Ishikawa (cell line): ENCODE measurements at regions not wholly inside any gene's neighbourhood (a gene's known extent, or its start where the extent isn't known, plus 50 kb on each side); places are given as distances from the start of the nearest gene placed in this dataset.

Experiments
- CEBPB ChIP-seq: IDR thresholded peaks from 2 replicates; pipeline ENCODE4 v1.6.1; 2012
- CREB1 ChIP-seq: IDR thresholded peaks from 2 replicates; pipeline ENCODE4 v1.6.1; 2012; ENCODE audit warnings: low read depth
- EGR1 ChIP-seq: IDR thresholded peaks from 2 replicates; pipeline ENCODE4 v1.6.1; 2012
- EP300 ChIP-seq: IDR thresholded peaks from 2 replicates; pipeline ENCODE4 v1.6.1; 2012; ENCODE audit warnings: borderline replicate concordance
- FOXM1 ChIP-seq: IDR thresholded peaks from 2 replicates; pipeline ENCODE4 v1.6.1; 2012; ENCODE audit warnings: low read depth, borderline replicate concordance
- NFIC ChIP-seq: IDR thresholded peaks from 2 replicates; pipeline ENCODE4 v1.6.1; 2012
- RAD21 ChIP-seq: IDR thresholded peaks from 2 replicates; pipeline ENCODE4 v1.6.1; 2012; ENCODE audit warnings: low read depth
- REST ChIP-seq: IDR thresholded peaks from 2 replicates; pipeline ENCODE4 v1.6.1; 2012; ENCODE audit warnings: low read depth, mild to moderate bottlenecking
- TAF1 ChIP-seq: IDR thresholded peaks from 2 replicates; pipeline ENCODE4 v1.6.1; 2012; ENCODE audit warnings: low read depth, mild to moderate bottlenecking
- TCF12 ChIP-seq: IDR thresholded peaks from 2 replicates; pipeline ENCODE4 v1.6.1; 2012; ENCODE audit warnings: low read depth
- TEAD4 ChIP-seq: IDR thresholded peaks from 2 replicates; pipeline ENCODE4 v1.6.1; 2012
- YY1 ChIP-seq: IDR thresholded peaks from 2 replicates; pipeline ENCODE4 v1.6.1; 2012; ENCODE audit warnings: low read depth
- ZBTB7A ChIP-seq: IDR thresholded peaks from 2 replicates; pipeline ENCODE4 v1.6.1; 2012; ENCODE audit warnings: low read depth
- TF ChIP-seq, protein P1 (sequence below): IDR thresholded peaks from 2 replicates; pipeline ENCODE4 v1.6.1; 2012
- TF ChIP-seq, protein P2 (sequence below): IDR thresholded peaks from 2 replicates; pipeline ENCODE4 v1.6.1; 2012

GRCh38 chr4:162364651-162365050 is 200.9 kb upstream of the FSTL5 start:
- TF ChIP-seq ZBTB7A (no peak), RAD21 (no peak), REST (no peak), CREB1 (no peak), TEAD4 (no peak), NFIC (no peak), YY1 (no peak), FOXM1 (no peak), EGR1 (no peak), CEBPB (no peak), EP300 (no peak), TCF12 (no peak), TAF1 (no peak)
- TF ChIP-seq, protein P1, sequence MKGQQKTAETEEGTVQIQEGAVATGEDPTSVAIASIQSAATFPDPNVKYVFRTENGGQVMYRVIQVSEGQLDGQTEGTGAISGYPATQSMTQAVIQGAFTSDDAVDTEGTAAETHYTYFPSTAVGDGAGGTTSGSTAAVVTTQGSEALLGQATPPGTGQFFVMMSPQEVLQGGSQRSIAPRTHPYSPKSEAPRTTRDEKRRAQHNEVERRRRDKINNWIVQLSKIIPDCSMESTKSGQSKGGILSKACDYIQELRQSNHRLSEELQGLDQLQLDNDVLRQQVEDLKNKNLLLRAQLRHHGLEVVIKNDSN = no peak
- TF ChIP-seq, protein P2, sequence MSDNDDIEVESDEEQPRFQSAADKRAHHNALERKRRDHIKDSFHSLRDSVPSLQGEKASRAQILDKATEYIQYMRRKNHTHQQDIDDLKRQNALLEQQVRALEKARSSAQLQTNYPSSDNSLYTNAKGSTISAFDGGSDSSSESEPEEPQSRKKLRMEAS = no peak

DNA sequence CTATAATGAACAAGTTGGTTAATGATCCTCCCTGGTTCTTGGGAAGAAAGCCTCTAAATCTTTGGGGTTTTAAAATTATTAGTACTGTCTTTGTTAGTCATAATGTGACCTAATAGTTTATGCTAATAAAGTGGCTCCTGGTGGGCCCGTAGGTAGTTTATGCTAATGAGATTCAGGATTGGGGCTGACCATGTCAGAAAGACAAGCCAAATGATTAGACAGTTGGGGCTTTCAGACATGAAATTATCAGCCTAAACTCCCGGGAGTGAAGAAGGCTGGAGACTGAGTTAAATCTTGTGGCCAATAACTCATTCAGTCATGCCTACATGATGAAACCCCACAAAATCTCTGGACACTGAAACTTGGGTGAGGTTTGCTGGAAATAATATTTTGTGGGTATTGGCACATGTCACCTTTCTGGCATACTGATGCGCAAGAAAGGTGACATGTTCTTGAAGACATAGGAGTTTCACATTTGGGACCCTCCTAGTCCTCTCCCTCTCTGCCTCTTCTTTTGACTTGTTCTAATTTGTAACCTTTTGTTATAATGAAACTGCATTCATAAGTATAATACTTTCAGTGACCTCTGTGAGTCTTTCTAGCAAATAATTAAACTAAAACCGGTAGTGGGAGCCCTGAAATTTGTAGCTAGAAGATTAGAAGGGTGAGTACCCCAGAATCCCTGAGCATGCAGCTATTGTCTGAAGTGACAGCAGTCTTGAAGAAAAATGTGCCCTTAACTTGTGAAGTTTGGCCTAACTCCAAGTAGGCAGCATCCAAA is 196.8 kb upstream of the FSTL5 start:
- TF ChIP-seq ZBTB7A (no peak), RAD21 (no peak), YY1 (no peak), REST (no peak), EGR1 (no peak)
- TF ChIP-seq, protein P2 = no peak

GRCh38 chr4:162356181-162356580 is 192.4 kb upstream of the FSTL5 start:
- no peak for TF ChIP-seq TCF12
- TF ChIP-seq EP300 = no peak
- TF ChIP-seq YY1 = no peak
- no peak for TF ChIP-seq EGR1
- TF ChIP-seq FOXM1 = no peak
- TF ChIP-seq TEAD4 = no peak
- TF ChIP-seq REST = no peak
- TF ChIP-seq, protein P1 = no peak

DNA sequence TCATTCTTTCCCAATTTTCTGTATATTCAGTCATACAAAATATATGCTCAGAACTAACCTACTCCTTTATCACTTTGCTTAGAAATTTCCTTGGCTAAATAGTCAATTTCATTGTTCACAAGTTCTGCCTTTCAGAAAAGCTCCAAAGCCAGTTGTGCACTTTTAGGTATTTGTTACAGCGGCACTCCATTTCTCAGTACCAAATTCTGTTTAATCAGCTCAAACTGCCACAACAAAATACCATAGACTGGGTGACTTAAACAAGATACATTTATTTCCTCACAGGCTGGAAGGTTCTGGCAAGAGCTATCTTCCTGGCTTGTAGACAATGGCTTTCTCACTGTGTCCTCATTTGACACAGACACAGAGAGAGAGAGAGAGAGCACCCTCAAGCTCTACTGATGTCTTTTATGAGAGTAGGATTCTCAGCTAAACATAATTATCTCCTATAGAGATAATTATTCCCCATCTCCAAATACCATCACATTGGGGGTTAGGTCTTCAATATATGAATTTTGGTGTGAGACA is 188.8 kb upstream of the FSTL5 start:
- TF ChIP-seq, protein P1 = no peak
- TF ChIP-seq CREB1 (no peak), NFIC (no peak), TCF12 (no peak), REST (no peak), FOXM1 (no peak), EGR1 (no peak), TEAD4 (no peak), RAD21 (no peak), CEBPB (no peak)
- TF ChIP-seq, protein P2 = no peak
